Lower leg skin (tissue), 4 donors: ENCODE measurements at regions not wholly inside any gene's neighbourhood (a gene's known extent, or its start where the extent isn't known, plus 50 kb on each side); places are given as distances from the start of the nearest gene placed in this dataset.

Source experiments
- DNase-seq, 2 donors: peaks; one replicate each; pipeline ENCODE4 v3.0.0-alpha.2; 2019; ENCODE audit warnings: low spot score in 2 of 2
- H3K4me3 ChIP-seq: fragments of 200-600 bp; sonication (generic); 2 replicates; pipeline ENCODE4 v1.5.1; 2017; ENCODE audit warnings: mild to moderate bottlenecking, low read depth; ENCODE audit not compliant: poor library complexity, severe bottlenecking
- POLR2A ChIP-seq, 2 donors: fragments of 450-650 bp; IDR thresholded peaks; one replicate each; pipeline ENCODE4 v1.6.1; 2016 to 2017; ENCODE audit warnings: antibody characterized with exemption in 2 of 2, mild to moderate bottlenecking in 1 of 2, moderate library complexity in 1 of 2
- WGBS, 2 donors: methylation state at CpG; one replicate each; pipeline ENCODE4 v1.1.5; 2018; 5-methylcytosine and 5-hydroxymethylcytosine counted together
- intact Hi-C: fragments of 100-400 bp; cut with DNase I; formaldehyde crosslinking; loops from one replicate; pipeline ENCODE4 v1.15.0; 2023; ENCODE audit warnings: low total_unique reads
- TF ChIP-seq, protein P1 (sequence below), 3 donors: fragments of 450-650 bp; IDR thresholded peaks; one replicate each; pipeline ENCODE4 v1.5.1; 2016; ENCODE audit warnings: antibody characterized with exemption in 3 of 3, mild to moderate bottlenecking in 3 of 3, moderate library complexity in 2 of 3

DNA sequence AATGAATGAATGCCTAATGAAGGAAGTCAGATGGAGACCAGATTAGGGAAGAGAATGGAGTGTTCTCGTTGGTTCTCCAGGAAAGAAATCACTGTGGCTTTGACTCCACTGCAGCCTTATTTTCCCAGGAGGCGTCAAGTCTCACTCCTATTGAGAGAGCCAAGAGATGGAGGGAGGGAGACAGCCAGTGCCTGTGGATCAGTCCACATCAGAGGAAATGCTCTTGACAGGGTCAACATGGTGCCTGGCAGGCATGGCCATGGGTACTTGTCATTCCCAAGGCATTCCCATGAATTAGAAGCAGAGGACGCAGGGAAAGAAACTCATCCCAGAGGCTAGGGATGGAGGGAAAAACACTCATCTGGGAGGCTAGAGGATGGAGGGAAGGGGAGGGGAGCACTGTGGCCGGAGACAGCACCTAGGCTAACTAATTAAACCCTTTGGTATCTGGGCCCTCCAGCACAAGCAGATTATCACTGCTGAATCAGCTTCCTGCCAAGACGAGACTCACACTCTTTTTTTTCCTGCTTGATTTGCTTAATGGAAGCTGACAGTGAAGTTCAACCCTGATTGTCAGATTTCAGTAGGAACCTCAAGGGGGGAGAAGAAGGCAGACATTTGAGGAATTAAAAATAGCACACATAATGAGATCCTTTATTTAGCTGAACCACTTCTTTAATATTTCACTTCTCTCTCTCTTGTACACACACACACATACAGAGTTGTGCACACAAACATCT, 1233.2 kb upstream of the AUTS2 start:
- no peak for DNase-seq
- intact Hi-C loops: no loop called here
- TF ChIP-seq, protein P1, sequence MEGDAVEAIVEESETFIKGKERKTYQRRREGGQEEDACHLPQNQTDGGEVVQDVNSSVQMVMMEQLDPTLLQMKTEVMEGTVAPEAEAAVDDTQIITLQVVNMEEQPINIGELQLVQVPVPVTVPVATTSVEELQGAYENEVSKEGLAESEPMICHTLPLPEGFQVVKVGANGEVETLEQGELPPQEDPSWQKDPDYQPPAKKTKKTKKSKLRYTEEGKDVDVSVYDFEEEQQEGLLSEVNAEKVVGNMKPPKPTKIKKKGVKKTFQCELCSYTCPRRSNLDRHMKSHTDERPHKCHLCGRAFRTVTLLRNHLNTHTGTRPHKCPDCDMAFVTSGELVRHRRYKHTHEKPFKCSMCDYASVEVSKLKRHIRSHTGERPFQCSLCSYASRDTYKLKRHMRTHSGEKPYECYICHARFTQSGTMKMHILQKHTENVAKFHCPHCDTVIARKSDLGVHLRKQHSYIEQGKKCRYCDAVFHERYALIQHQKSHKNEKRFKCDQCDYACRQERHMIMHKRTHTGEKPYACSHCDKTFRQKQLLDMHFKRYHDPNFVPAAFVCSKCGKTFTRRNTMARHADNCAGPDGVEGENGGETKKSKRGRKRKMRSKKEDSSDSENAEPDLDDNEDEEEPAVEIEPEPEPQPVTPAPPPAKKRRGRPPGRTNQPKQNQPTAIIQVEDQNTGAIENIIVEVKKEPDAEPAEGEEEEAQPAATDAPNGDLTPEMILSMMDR (IDR thresholded peaks at IDR 0.05): no peak
- no peak for TF ChIP-seq POLR2A (IDR thresholded peaks at IDR 0.05)
- H3K4me3 ChIP-seq: no peak overlapping the region
- WGBS, 2 donors: 48 to 64% methylated on average over 5 of the region's 5 CpGs

DNA sequence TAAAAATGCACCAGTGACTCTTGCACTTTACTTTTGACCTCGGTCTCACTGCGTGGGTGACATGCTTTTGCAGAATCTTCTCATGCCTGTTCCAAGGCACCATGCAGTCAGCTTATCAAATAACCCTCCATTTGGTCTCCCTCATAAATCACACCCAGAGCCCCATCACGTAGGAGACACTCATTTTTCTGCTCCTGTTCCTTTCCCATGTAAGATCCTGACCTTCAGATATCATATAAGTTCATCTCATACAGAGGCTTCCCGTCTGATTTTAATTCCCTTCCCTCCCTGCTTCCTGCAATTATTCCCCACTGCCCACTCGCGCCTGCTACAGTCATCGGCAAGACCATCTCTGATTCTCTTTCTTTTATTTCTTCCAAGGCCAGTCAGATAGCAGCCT, 1226.3 kb upstream of the AUTS2 start:
- TF ChIP-seq, protein P1 (IDR thresholded peaks at IDR 0.05): no peak
- TF ChIP-seq POLR2A (IDR thresholded peaks at IDR 0.05): no peak
- DNase-seq: no peak
- WGBS, 2 donors: 46 to 51% methylated on average over 7 of the region's 7 CpGs
- intact Hi-C loops: no loop called here
- H3K4me3 ChIP-seq: no peak overlapping the region

DNA sequence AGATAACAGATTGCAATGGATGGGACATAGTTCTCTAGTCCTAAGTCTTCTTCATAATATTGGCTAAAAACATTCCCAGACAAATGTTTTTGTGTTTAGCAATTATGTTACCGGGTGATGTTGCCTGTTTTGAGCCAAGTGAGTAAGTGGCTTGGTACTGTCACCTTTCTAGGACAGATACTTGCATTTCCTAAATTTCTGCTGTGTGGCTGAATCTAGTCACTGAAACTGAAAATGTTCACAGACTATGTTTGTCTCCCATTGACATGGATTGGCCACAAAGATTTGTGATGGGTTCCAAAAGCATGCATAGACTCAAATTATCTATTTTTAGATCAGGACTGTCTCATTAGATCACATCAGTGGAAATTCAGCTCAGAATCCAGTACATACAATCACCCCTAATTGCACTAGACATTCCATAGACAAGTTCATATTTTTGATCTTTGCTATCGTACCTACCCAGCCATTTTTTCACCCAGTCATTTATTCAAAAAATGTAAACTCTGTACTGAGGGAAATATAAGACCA, 1222.1 kb upstream of the AUTS2 start:
- DNase-seq: no peak
- WGBS, 2 donors: 50 to 54% methylated on average over 2 of the region's 2 CpGs
- intact Hi-C loops: no loop called here
- H3K4me3 ChIP-seq: no peak overlapping the region
- no peak for TF ChIP-seq POLR2A (IDR thresholded peaks at IDR 0.05)
- TF ChIP-seq, protein P1 (IDR thresholded peaks at IDR 0.05): no peak

DNA sequence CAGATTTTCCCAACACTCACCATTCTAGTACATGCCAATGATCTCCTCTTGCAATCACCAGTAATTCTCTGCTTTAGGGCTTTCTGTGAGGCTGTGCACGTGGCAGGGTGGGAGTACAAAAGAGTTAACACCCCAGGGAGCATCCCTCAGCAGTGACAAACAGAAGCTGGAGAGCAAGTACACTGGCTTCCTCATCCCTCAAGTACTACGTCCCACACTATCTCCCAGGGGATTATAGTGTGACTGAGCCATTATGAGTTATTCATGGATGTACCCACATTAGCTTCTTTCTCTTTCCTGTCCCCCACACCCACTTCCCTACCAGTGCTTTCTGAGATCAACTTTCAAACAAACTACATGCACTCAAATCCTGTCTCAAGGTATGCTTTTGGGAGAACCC, 1216.5 kb upstream of the AUTS2 start:
- DNase-seq: no peak
- 31 to 44% methylated on average over 2 of the region's 2 CpGs for WGBS, 2 donors
- intact Hi-C loops: no loop called here
- no peak overlapping the region for H3K4me3 ChIP-seq
- TF ChIP-seq POLR2A (IDR thresholded peaks at IDR 0.05): no peak
- TF ChIP-seq, protein P1 (IDR thresholded peaks at IDR 0.05): no peak

DNA sequence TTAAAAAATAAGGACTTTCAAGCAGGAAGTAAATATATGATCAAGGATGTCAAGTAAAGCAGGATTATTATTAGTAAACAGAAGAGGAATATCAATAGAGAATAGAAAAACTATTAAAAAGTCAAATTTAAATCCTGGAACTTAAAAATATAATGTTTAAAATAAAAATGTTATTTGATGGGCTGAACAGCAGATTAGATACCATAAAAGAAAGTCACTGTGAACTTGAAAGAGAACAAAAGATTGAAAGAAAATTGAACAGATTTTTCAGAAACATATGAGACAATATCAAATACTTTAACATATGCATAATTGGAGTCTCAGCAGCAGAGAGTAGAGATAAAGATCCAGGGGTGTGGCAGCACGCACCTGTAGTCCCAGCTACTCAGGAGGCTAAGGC, 1213.7 kb upstream of the AUTS2 start:
- no peak for DNase-seq
- TF ChIP-seq POLR2A (IDR thresholded peaks at IDR 0.05): no peak
- 82 to 86% methylated on average over 1 of the region's 1 CpG for WGBS, 2 donors
- no peak overlapping the region for H3K4me3 ChIP-seq
- intact Hi-C loops: no loop called here

DNA sequence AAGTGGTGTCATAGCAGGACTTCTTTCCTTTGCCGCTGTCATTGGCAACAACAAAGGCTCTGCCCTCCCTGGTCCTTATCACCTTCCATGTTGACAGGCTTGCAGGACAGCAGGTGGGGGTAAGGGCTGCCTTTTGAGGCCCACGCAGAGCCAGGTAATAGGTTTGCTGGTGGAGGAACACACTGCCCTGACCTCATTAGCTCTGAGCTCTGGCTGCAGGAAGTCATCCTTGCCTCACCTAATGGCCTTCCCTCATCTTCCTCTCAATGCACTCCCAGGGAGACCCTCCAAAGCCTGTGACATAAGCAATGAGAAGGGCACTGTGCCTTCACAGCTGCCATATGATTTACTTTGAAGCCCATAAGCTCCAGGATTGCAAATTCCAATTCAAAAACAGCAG, 1205.2 kb upstream of the AUTS2 start:
- no peak overlapping the region for H3K4me3 ChIP-seq
- no peak for DNase-seq
- no peak for TF ChIP-seq POLR2A (IDR thresholded peaks at IDR 0.05)
- TF ChIP-seq, protein P1 (IDR thresholded peaks at IDR 0.05): no peak
- 65 to 74% methylated on average over 2 of the region's 2 CpGs for WGBS, 2 donors
- intact Hi-C loops: no loop called here
